Esophagus muscularis mucosa (tissue), 4 donors: ENCODE measurements at regions not wholly inside any gene's neighbourhood (a gene's known extent, or its start where the extent isn't known, plus 50 kb on each side); places are given as distances from the start of the nearest gene placed in this dataset.

Experiments used
- CTCF ChIP-seq, 3 experiments: fragments of 200-600 bp in 2 of 3; fragments of 450-650 bp in 1 of 3; sonication (generic) in 2 of 3; IDR thresholded peaks; one replicate each; pipeline ENCODE4 v1.5.1; 2017 to 2019; ENCODE audit warnings: antibody characterized with exemption in 3 of 3, mild to moderate bottlenecking in 2 of 3, moderate library complexity in 1 of 3
- EP300 ChIP-seq: sonication (generic); formaldehyde crosslinking; IDR thresholded peaks from one replicate; pipeline ENCODE4 v1.6.1; 2017; ENCODE audit warnings: antibody characterized with exemption
- POLR2A ChIP-seq: fragments of 450-650 bp; IDR thresholded peaks from one replicate; pipeline ENCODE4 v1.6.1; 2017; ENCODE audit warnings: antibody characterized with exemption, moderate library complexity, mild to moderate bottlenecking, low read depth

GRCh38 chr7:119861385-119861784, 411.6 kb upstream of the KCND2 start:
- TF ChIP-seq CTCF (IDR thresholded peaks at IDR 0.05) (no peak), POLR2A (no peak), EP300 (no peak)
